ENCODE measurements at regions not wholly inside any gene's neighbourhood (a gene's known extent, or its start where the extent isn't known, plus 50 kb on each side); places are given as distances from the start of the nearest gene placed in this dataset.
"Not testable (repeated sequence)": the region's sequence is repeated elsewhere in the genome, so short reads cannot be mapped to it uniquely, and the experiment has no call there.

DNA sequence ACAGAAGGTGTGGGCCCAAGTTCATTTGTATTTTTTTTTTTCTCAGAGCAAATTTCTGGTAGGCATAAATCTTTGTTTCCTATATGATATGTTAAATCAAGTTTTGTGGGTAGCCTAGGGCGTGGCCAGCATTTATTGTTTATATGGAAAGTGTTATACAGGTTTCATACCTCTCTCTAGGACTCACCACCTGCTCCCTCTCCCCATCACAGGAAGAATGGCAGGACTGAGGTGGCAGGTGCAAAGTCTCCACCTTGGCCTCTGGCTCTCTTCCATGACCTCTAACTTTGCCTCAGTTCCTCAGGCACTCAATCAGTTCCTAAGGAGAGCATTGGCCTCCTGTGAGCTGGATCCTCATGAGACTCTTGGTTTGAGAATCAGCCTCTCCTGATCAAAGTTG lies 172.3 kb upstream of the TSC22D1 start:
- no peak for DNase-seq (ENCODE audit: low spot score)

DNA sequence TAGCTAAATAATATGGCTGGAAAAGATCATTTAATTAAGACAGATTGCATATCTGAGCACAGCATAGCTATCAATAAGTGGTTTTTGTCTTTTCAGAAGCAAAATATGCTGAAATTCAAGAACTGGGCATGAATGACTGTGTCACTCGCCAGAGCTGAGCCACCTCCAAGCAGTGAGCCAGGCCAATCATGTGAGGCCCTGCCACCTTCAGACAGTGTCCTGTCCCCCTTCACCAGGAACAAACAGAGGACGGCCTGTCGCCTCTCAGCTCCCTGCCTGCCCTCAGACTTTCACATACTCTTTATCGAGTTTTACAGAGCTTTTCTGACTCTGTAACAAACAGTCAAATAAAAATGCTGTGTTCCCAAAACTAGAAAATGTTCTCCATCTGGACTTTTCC lies 171.0 kb upstream of the TSC22D1 start:
- no peak for DNase-seq (ENCODE audit: low spot score)

DNA sequence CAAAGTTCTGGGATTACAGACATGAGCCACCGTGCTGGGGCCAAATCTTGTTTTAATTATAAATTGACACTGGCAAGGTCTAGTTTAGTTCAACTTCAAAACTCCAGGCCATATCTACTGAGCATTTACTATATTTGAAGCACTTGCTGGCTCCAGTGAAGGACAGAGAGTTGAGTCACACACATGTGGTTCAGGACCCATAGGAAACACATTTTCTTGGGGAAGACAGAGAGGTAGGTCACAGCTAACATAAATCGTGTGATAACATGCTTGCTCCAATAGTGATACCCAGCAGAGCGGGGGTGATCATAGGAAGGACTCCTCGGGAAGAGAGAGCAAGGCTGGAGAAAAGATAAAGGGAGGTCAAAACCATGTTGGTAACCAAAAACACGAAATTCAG lies 170.6 kb upstream of the TSC22D1 start:
- DNase-seq (ENCODE audit: low spot score), result peak; percentile 11

DNA sequence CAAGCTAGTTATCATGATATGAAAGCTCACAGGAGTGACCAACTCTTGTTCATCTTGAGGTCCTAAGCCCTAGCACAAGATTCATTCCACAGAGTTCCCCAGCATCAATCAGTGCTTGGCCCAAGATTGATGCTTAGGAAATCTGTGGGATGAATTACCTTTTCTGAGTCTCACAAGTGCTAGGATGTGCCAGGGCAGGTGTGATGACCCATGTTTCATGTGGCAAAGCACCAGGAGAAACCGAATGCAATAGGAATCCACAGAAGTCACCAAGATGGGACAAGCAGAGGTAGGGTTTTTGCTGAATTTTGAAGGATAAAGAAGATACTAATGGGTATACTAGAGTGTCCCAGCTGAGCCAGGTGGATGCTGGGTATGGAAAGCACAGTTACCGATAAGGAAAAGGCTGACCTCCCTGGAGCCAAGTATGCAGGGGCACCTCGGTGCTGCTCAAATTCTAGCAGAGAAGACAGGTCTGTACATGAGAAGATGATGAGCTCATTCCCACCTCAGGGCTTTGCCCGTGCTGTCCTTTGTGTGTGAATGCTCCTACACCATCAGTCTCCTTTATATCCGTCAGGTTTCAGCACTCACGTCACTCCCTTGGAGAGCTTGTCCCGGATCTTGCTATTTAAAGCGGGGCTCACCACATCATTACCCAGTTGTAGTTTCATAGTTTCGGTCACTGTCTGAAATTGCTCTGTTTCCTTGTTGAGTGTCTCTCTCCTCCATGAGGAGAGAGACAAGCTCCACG lies 168.9 kb upstream of the TSC22D1 start:
- DNase-seq (ENCODE audit: low spot score), result no peak

DNA sequence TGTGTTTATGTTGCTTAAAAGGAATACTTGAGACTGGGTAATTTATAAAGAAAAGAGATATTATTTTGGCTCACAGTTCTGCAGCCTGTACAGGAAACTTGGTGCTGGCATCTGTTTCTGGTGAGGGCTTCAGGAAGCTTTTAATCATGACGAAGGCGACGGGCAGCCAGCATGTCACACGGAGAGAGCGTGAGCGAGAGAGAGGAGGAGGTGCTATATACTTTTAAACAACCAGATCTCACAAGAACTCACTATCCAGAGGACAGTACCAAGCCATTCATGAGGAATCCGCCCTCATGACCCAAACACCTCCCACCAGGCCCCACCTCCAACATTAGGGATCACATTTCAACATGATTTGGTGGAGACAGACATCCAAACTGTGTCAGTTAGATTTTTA lies 163.4 kb upstream of the TSC22D1 start:
- DNase-seq (ENCODE audit: low spot score), result no peak

DNA sequence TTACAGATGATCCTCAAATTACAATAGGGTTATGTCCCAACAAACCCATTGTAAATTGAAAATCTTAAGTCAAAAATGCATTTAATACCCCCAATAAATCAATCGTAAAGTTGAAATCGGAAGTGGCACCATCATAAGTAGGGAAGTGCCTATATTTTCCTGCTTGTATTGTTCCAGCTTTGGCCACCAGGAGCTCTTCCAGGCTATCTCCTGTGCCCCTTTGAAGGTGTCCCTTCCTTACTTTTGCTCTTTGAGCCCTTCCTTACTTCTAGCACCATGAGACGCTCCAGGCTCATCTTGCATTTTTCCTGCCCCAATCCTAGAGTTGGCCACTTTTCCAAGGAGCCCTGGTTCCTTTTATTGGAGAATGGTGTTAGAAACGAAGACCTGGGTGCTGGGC lies 163.0 kb upstream of the TSC22D1 start:
- DNase-seq (ENCODE audit: low spot score), result no peak

DNA sequence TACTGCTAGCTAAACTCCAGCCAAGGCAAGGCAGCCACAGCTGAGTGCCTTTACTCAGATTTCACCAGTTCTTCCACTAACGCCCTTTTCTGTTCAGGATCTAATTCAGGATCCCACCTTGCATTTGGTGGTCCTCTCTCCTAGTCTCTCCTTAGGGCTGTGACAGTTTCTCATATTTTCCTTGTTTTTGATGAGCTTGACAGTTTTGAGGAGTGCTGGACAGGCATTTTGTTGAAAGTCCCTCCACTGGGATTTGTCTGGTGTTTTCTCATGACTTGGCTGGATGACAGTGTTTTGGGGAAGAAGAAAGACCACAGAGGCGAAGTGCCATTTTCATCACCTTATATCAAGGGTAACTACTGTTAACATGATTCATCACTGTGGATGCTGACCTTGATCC lies 162.3 kb upstream of the TSC22D1 start:
- no peak for DNase-seq (ENCODE audit: low spot score)

DNA sequence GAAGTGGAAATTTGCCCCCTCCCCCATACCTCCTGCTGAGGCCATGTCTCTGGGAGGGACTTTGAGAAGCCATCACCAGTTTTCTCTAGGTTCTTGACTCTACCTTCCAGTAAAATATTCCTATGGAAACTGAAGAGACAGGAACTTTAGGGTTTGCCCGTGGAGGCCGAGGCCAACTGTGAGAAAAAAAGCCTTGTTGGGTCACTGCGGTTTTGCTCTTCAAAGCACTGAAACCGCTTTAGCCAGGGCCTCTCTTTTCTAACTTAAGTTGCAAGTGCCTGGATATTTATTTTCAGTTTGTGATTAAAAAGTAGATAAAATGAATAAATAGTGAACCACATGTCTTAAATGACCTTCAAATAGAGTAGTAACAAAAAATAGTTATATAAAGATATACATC lies 159.7 kb upstream of the TSC22D1 start:
- DNase-seq (ENCODE audit: low spot score), result no peak

DNA sequence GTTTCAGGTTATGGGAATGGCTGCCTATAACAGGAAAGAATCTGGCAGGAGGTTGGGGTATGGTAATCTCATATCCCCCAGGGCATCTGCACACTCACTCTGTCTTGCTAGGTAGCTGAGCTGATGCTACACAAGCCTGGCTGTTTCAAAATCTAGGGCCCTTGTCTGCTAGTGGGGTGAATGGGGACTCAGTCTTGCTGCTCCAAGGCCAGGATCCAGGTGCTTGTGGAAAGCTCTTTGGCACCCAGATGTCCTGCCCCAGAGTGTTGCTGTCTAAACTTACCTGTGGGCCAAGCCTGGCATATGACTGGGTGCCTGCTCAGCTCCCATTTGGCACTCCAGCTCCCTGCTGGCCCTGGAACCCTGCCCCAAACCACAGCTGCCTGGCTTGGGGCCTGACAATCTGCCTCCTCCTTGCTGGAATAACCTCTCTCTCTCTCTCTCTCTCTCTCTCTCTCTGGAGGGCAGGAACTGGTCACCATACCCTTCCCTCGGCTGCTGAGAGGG lies 158.1 kb upstream of the TSC22D1 start:
- peak; percentile 65 for DNase-seq (ENCODE audit: low spot score)

DNA sequence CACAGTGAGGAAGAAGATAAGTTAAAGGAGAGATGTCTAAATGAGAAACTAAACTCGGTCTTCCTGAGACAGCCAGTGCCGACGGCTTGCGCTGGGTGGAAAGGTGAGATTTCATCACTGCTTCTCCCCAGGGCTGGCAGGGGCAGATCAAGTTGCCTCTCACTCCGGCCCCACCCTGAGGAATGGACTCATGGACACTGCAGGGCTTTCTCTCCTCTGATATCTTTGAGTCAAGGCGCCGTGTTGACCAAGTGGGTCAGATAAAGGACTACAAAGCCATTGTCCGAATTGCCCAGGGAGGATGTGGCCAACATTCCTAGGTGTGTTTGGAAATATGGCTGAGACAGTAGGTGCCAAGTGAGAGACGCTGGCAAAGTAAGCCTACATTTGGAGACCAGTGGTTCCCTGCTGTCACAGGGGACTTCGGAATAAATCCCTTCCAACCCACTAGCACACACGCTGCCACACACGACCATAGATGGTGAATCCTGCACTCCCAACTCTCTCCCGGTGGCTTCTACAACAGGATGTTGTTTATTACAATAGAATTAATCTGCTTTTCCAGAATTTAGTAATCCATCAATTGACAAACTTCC lies 156.5 kb upstream of the TSC22D1 start:
- no peak for DNase-seq (ENCODE audit: low spot score)

DNA sequence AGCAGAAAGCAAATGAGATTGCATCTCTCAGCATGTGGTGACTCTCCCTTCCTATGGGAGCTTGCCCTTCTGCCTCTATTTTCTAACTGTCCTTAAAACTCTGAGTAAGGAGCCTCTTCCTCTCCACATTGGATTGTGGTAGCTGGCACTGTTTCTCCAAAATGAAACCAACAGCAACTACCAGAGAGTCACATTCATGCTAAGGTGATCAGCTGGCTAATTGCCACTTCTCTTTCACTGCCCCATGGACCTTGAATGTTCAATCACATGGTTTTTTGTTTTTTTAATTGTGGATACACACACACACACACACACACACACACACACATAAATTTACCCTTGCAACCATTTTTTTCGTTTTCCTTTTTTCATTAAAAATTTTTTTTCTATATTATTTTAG lies 154.7 kb upstream of the TSC22D1 start:
- DNase-seq (ENCODE audit: low spot score), result peak; percentile 32

DNA sequence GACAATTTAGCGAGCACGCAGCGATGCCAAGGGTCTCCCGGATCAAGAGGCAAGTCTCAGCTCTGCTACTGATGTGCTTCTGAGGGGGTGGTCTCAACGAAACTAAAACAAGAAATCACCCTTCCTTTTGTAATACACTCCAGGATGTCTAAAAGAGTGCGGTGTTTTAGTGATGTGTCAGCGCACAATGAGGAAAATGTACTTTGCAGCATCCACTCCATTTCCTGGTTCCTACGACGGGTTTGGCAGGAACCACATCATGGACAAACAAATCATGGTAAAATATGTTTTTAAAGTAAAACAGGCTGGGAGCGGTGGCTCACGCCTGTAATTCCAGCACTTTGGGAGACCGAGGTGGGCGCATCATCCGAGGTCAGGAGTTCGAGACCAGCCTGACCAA lies 154.0 kb upstream of the TSC22D1 start:
- no peak for DNase-seq (ENCODE audit: low spot score)

DNA sequence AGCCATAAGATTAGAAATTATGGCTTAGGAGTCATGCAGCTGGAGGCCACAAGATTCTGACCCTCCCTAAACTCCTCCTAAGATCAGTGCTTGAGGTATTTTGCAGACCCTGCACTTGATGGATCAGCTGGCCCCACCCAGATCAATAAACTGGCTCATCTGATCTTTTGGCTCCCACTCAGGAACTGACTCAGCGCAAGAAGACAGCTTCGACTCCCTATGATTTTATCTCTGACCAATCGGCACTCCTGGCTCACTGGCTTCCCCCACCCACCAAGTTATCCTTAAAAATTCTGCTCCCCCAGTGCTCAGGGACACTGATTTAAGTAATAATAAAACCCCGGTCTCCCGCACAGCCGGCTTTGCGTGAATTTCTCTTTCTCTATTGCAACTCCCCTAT lies 151.5 kb upstream of the TSC22D1 start:
- not testable (repeated sequence) for DNase-seq (ENCODE audit: low spot score)

DNA sequence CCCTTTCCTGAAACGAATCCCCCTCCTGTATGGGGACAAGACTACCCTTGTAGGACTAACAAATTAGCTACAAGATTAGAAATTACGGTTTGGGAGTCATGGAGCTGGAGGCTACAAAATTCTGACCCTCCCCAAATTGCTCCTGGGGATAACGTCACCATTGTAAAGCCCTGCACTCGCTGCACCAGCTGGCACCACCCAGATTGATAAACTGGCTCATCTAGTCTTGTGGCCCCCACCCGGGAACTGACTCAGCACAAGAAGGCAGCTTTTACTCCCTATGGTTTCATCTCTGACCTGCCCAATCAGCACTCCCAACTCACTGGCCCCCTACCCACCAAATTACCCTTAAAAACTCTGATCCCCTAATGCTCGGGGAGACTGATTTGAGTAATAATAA lies 150.6 kb upstream of the TSC22D1 start:
- DNase-seq (ENCODE audit: low spot score), result no peak

DNA sequence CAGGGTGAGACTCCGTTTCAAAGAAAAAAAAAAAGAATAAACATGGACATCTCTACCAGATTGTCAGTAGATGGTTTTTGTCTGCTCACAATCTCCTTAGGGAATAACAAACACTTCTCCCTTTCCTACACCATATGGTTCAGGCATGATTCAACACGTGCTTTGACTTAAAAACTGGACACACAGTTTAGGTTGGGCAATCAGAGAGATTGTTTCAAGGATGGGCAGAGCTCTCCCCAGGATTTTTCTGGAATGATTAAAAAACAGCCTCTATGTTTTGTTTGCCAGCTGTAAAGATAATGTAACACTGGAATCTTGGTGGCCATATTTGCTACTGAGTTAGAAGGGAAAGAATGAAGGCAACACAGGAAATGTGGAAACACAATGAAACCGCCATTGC lies 150.1 kb upstream of the TSC22D1 start:
- DNase-seq (ENCODE audit: low spot score), result no peak

DNA sequence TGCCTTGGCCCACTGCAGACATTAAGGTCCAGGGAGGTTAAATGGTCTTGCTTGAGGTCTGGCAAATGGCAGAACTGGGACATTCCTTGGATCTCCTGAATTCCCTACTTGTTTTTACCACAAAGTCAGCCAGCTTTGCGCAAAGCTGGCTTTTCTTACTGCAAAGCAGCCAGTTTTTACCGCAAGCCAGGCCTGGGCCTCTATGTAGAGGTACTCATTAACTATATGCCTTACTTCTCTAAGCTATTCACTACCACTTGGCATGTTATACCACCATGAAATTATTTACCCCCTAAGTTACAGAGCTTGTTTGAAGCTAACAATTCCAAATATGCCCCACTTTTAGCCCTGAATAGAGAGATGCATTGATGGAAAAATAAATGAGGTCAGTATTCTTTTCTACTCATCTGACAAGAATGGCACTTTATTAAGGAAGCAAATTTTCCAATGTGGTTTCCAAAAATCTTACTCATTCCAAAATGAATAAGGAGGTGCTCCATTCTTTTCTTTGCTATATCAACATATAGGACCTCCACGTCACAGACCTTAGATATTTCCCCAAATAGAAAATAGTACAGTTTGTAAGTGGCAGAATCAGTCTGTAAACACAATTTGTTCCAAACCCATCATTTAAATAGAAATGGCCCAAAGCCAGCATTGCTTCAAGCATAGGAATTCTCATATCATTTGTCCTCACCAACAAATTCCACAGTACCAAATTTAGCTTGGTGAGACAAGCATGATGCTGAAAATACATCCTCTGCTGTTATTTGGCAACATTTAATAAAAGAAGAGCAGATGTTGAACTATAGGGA lies 143.9 kb upstream of the TSC22D1 start:
- peak; percentile 98 for DNase-seq (ENCODE audit: low spot score)

DNA sequence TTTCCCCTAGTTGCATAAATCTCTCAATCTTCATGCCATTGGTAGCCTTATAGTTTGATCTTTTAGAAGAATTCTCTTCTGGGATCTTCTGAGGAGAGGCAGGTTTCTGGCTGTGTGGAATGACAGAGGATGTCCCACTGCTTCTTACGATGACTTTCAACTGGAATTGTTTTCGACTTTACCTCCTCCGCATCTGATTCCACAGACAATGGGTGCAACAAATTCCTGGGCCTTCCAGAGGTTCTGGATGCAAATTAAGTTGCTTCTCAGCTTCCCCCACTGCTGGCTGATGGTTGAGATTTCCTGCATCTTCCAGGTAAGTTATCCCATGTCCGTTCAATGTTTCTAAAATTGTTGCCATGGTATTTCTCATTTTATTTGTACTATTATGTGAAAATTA lies 142.3 kb upstream of the TSC22D1 start:
- no peak for DNase-seq (ENCODE audit: low spot score)

DNA sequence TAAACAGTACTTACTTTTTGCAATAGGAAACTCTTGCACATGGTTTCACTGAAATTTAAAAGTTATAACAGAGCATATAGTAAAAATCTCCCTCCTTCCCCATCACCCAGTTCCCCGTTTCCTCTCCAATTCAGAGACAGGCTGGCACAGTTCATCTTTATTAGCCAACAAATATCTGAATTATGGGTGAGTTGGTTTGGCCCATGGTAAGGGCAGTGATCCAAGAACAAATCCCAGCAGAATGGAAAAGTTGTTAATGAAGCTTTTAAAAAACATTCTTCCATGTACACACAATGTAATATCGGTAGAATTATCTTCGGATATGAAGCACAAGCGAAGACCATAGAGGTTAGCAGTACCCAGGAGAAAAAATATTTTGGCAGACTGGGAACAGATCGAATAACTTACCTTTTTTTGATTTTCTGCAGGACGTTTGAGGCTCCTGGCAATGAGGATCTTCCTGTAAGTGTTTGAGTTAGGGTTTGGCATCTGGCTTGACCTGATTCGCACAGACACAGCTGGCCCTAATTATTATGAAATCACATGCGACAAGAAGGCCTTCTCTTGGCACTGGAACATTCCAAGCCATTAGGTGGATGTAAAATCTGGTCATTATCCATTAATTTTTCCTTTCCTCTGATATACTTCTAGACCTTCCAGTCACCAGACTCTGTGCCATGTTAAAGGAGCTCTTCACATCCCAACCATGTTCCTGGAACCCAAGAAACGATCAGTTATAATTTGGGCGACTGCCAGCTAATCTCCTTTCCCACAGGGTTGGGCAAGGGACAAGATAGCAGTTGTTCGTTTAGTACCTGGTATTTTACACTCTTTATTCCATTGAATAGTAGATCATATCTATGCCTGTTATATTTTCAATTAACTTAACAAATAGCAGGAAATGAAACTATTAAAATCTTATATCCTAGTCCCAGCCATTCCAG lies 139.4 kb upstream of the TSC22D1 start:
- no peak for DNase-seq (ENCODE audit: low spot score)

DNA sequence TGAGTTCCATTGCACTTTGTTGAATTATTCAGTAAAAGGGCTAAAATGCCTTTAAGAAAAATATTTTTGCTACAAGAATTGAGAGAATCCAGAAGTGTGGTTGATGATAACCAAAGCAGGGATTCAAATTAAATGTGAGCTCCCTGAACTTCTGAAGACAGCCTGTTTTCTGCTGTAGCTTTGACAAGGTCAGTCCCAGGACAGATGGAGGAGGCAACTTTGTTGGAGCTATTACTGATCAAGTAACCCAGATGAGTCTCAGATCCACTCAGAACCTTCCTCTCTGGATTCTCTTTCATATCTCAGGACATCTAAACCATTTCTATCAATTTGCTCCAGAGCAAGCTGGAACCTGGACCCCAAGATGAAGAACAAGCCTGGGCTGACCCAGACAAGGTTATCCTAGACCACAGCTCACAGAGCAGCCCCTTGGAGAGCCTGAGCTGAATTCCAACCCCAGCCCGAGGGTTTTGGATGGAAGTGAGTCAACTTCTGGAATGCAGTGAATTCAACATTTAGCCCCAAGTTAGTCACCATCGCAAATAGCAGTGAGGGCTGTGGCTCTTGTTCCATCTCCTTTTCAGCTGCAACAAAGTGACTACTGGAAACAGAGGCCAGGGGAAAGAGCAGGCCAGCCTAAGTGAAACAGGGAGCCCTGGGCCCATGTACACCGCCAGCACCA lies 137.8 kb upstream of the TSC22D1 start:
- peak; percentile 96 for DNase-seq (ENCODE audit: low spot score)

DNA sequence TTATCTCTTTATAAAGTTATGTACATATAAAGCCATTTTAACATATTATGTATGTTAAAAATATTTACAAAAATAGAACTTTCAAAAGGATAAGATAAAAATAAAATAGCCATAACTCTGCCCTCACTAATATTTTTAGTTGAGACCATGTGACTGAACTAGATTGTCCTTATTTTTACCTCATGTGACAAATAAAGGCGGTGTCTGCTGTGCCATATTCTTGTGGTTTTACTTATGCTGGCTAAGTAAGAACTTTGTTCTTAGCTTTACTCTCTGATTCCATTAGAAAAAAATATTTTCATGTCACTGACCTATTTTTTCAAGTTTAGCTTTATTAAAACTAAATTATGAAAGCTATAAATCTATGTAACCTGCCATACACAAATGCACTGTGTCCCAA lies 135.6 kb upstream of the TSC22D1 start:
- no peak for DNase-seq (ENCODE audit: low spot score)

DNA sequence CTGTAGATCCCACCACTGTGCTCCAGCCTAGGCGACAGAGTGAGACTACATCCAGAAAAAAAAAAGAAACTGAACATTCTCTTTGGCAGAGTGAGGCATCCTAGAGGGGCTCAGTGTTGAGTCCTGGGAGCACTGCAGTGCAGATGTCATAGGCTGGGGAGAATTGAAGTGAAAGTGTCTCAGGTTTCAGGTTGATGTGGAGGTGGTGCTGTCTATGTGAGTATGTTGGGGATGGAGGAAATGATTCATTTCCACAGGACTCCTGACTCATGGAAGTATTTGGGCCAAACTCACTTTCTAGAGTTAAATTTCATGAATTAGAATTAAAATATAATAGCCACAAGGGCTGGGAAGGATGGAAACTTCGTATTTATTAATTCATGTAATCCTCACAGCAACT lies 134.4 kb upstream of the TSC22D1 start:
- DNase-seq (ENCODE audit: low spot score), result peak; percentile 94

Data from kidney tubule cell (primary cell).